PC-9 (cell line): ENCODE measurements at regions not wholly inside any gene's neighbourhood (a gene's known extent, or its start where the extent isn't known, plus 50 kb on each side); places are given as distances from the start of the nearest gene placed in this dataset.

ENCODE experiments used
- BruUV-seq: library from RNA; stranded (reverse); fragments of 400-500 nt; replicated peaks from 2 replicates; lab custom pipeline; 2021; lab: Mats Ljungman, UMichigan
- CTCF ChIA-PET: fragments of 300-600 bp; sonication (Branson Sonifier 250); formaldehyde crosslinking; loops from one replicate; lab custom pipeline; 2022; ENCODE audit warnings: antibody characterized with exemption; lab: Charles Lee
- POLR2A ChIA-PET: fragments of 300-600 bp; sonication (Branson Sonifier 250); formaldehyde crosslinking; loops from one replicate; lab custom pipeline; 2022; ENCODE audit warnings: antibody characterized with exemption; ENCODE audit not compliant: unreplicated experiment; lab: Charles Lee
- DNase-seq, 2 experiments: peaks; one replicate each; pipeline versions ENCODE4 v3.0.0 to v3.0.0-alpha.2; 2015 to 2022; ENCODE audit warnings: mixed read lengths in 1 of 2
- H2AFZ ChIP-seq: fragments of 200-600 bp; sonication (generic); 2 replicates; pipeline ENCODE4 v1.8.1; 2017; ENCODE audit warnings: antibody characterized with exemption
- H3F3A ChIP-seq: fragments of 200-600 bp; sonication (generic); 2 replicates; pipeline ENCODE4 v1.8.1; 2017; ENCODE audit warnings: antibody characterized with exemption, mild to moderate bottlenecking, low read depth; ENCODE audit not compliant: insufficient read depth
- H3K27ac ChIP-seq: fragments of 200-600 bp; sonication (generic); 2 replicates; pipeline ENCODE4 v1.6.1; 2016; ENCODE audit warnings: mixed run types
- H3K27me3 ChIP-seq: fragments of 200-600 bp; sonication (generic); 2 replicates; pipeline ENCODE4 v1.6.1; 2016; ENCODE audit warnings: low read depth, mixed run types; ENCODE audit not compliant: insufficient read depth
- H3K36me3 ChIP-seq: fragments of 200-600 bp; sonication (generic); 2 replicates; pipeline ENCODE4 v1.6.1; 2016; ENCODE audit warnings: low read depth, mixed run types
- H3K4me1 ChIP-seq: fragments of 200-600 bp; sonication (generic); replicated peaks from 2 replicates; pipeline ENCODE4 v1.6.1; 2016; ENCODE audit warnings: mixed run types; ENCODE audit not compliant: insufficient read depth
- H3K4me2 ChIP-seq: fragments of 200-600 bp; sonication (generic); 2 replicates; pipeline ENCODE4 v1.6.1; 2017; ENCODE audit warnings: mixed run types
- H3K4me3 ChIP-seq: fragments of 200-600 bp; sonication (generic); 2 replicates; pipeline ENCODE4 v1.6.1; 2016; ENCODE audit warnings: mixed run types
- H3K79me2 ChIP-seq: fragments of 200-600 bp; sonication (generic); 2 replicates; pipeline ENCODE4 v1.6.1; 2017; ENCODE audit warnings: low read depth, mixed run types
- H3K9me2 ChIP-seq: fragments of 200-600 bp; sonication (generic); 2 replicates; pipeline ENCODE4 v1.8.1; 2017; ENCODE audit warnings: mild to moderate bottlenecking; ENCODE audit not compliant: insufficient read depth
- H3K9me3 ChIP-seq: fragments of 200-600 bp; sonication (generic); 2 replicates; pipeline ENCODE4 v1.8.1; 2016; ENCODE audit warnings: low read depth; ENCODE audit not compliant: insufficient read depth
- H4K20me1 ChIP-seq: fragments of 200-600 bp; sonication (generic); 2 replicates; pipeline ENCODE4 v1.8.1; 2017; ENCODE audit not compliant: insufficient read depth
- EZH2 ChIP-seq: fragments of 200-600 bp; sonication (generic); IDR thresholded peaks from 2 replicates; pipeline ENCODE4 v1.8.0; 2017; ENCODE audit warnings: antibody characterized with exemption, low read depth
- intact Hi-C: fragments of 100-400 bp; cut with micrococcal nuclease; formaldehyde crosslinking; loops from one replicate; pipeline ENCODE4 v1.10.0; 2022; ENCODE audit not compliant: unreplicated experiment
- TF ChIP-seq, protein P1 (sequence below): fragments of 200-600 bp; sonication (generic); conservative IDR thresholded peaks from 2 replicates; pipeline ENCODE4 v1.6.1; 2017; ENCODE audit warnings: mixed run types, antibody characterized with exemption, mild to moderate bottlenecking, moderate library complexity

DNA sequence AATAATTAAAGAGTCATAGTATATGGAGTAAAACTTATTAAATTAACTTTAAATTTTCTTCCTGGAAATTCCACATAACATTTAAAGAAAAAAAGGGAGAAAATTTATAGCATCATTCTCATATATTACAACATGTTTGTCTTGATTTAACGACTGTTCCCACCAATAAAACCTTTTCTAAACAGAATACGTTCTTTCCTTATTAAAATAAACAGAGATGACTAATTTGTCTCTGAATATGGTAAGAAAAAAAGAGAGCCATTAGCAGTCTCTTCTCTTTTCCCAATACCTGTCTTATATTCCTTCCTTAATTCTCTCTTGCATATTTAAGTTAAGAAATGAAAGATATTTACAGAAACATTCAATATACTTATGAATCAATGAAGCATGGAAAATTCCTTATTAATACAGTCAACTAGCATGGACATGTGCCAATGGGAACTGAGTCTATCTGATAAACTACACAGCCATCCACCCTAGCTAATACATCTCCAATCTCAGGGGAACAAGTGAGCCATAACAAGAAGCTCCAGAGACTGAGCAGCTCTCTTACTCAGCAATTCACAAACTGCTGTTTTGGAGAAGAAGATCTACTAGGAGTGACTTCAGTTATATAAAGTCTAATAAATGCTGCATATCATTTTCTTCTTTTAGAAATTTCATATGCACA, 347.1 kb upstream of the MANEA start:
- no peak overlapping the region for H2AFZ ChIP-seq
- ChIA-PET POLR2A (no interaction called here), CTCF (no interaction called here)
- no peaks in the 10 kb centered on the region for H3F3A ChIP-seq
- H3K4me3 ChIP-seq: no peak overlapping the region
- no peaks in the 10 kb centered on the region for H3K9me3 ChIP-seq
- no peaks in the 10 kb centered on the region for H3K4me1 ChIP-seq
- no peaks in the 10 kb centered on the region for H4K20me1 ChIP-seq
- H3K9me2 ChIP-seq: no peaks in the 10 kb centered on the region
- intact Hi-C loops: no loop called here
- DNase-seq: no peak
- no peak overlapping the region for H3K4me2 ChIP-seq
- H3K27ac ChIP-seq: no peak overlapping the region
- no TSS peak for BruUV-seq
- TF ChIP-seq EZH2: no peak
- TF ChIP-seq, protein P1, sequence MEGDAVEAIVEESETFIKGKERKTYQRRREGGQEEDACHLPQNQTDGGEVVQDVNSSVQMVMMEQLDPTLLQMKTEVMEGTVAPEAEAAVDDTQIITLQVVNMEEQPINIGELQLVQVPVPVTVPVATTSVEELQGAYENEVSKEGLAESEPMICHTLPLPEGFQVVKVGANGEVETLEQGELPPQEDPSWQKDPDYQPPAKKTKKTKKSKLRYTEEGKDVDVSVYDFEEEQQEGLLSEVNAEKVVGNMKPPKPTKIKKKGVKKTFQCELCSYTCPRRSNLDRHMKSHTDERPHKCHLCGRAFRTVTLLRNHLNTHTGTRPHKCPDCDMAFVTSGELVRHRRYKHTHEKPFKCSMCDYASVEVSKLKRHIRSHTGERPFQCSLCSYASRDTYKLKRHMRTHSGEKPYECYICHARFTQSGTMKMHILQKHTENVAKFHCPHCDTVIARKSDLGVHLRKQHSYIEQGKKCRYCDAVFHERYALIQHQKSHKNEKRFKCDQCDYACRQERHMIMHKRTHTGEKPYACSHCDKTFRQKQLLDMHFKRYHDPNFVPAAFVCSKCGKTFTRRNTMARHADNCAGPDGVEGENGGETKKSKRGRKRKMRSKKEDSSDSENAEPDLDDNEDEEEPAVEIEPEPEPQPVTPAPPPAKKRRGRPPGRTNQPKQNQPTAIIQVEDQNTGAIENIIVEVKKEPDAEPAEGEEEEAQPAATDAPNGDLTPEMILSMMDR: no peak
- H3K36me3 ChIP-seq: no peaks in the 10 kb centered on the region
- no peaks in the 10 kb centered on the region for H3K79me2 ChIP-seq
- H3K27me3 ChIP-seq: no peaks in the 10 kb centered on the region

DNA sequence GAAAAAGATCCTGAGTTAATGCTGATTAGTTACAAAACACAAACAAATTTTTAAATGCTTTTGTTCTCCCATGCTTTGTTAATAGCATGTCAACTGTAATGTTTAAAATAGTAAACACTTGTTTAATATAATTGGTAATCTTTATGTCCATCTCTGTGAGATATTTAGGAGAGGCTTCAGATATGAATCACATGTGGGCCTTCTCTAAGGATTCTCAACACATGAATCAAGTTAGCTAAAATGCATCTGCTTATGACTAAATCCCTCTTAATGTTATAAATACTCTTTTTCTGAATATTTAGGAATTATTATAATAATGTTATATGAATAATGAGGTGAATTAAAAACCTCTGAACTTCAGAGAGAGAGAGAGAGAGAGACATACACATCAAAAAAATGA, 345.9 kb upstream of the MANEA start:
- no TSS peak for BruUV-seq
- Histone ChIP-seq H2AFZ (no peak overlapping the region), H3K27me3 (no peaks in the 10 kb centered on the region), H3K4me2 (no peak overlapping the region), H3K4me3 (no peak overlapping the region), H3K36me3 (no peaks in the 10 kb centered on the region), H3K27ac (no peak overlapping the region), H3K9me3 (no peaks in the 10 kb centered on the region), H3K4me1 (no peaks in the 10 kb centered on the region), H4K20me1 (no peaks in the 10 kb centered on the region), H3K79me2 (no peaks in the 10 kb centered on the region), H3F3A (no peaks in the 10 kb centered on the region), H3K9me2 (no peaks in the 10 kb centered on the region)
- DNase-seq: no peak
- no peak for TF ChIP-seq EZH2
- TF ChIP-seq, protein P1: no peak
- intact Hi-C loops: no loop called here
- POLR2A ChIA-PET: no interaction called here
- CTCF ChIA-PET: no interaction called here

- Histone ChIP-seq H3K27me3 (no peaks in the 10 kb centered on the region), H3K27ac (no peak overlapping the region), H3K9me3 (no peaks in the 10 kb centered on the region), H3K4me2 (no peak overlapping the region), H3K4me3 (no peak overlapping the region), H3K9me2 (no peaks in the 10 kb centered on the region), H2AFZ (no peak overlapping the region), H3K36me3 (no peaks in the 10 kb centered on the region), H3F3A (no peaks in the 10 kb centered on the region), H4K20me1 (no peaks in the 10 kb centered on the region), H3K79me2 (no peaks in the 10 kb centered on the region), H3K4me1 (no peaks in the 10 kb centered on the region)
- CTCF ChIA-PET: no interaction called here
- POLR2A ChIA-PET: no interaction called here
- intact Hi-C loops: no loop called here
- DNase-seq: no peak
- no TSS peak for BruUV-seq
- TF ChIP-seq, protein P1: no peak
- TF ChIP-seq EZH2: no peak
Measured at GRCh38 chr6:95232446-95232845, 344.9 kb upstream of the MANEA start.
